Muscle of leg (tissue), 3 donors: ENCODE measurements at regions not wholly inside any gene's neighbourhood (a gene's known extent, or its start where the extent isn't known, plus 50 kb on each side); places are given as distances from the start of the nearest gene placed in this dataset.
"Not testable (repeated sequence)": the region's sequence is repeated elsewhere in the genome, so short reads cannot be mapped to it uniquely, and the experiment has no call there.

Source experiments
- DNase-seq: peaks from one replicate; pipeline ENCODE4 v3.0.0; 2013
- H3K27ac ChIP-seq: one replicate; pipeline ENCODE4 v1.5.1; 2013; ENCODE audit warnings: mild to moderate bottlenecking, low read length, control low read depth
- H3K27me3 ChIP-seq: one replicate; pipeline ENCODE4 v1.6.1; 2013; ENCODE audit warnings: low read length; ENCODE audit not compliant: control insufficient read depth, insufficient read depth
- H3K36me3 ChIP-seq: one replicate; pipeline ENCODE4 v1.6.1; 2013; ENCODE audit warnings: low read length; ENCODE audit not compliant: control insufficient read depth, insufficient read depth
- H3K4me1 ChIP-seq: one replicate; pipeline ENCODE4 v1.6.1; 2013; ENCODE audit warnings: low read length; ENCODE audit not compliant: control insufficient read depth, insufficient read depth
- H3K4me3 ChIP-seq: one replicate; pipeline ENCODE4 v1.5.1; 2013; ENCODE audit warnings: low read length, control low read depth
- H3K9me3 ChIP-seq: replicated peaks from 2 replicates; pipeline ENCODE4 v1.6.1; 2013; ENCODE audit warnings: low read depth, low read length; ENCODE audit not compliant: control insufficient read depth
- WGBS: methylation state at CpG from one replicate; pipeline ENCODE4 v1.1.5; 2013; ENCODE audit warnings: missing lambda C conversion rate; ENCODE audit not compliant: insufficient coverage; 5-methylcytosine and 5-hydroxymethylcytosine counted together

GRCh38 chr4:120568731-120569130, 353.8 kb downstream of the PRDM5 start:
- H3K9me3 ChIP-seq = no peaks in the 10 kb centered on the region
- no peaks in the 10 kb centered on the region for H3K4me1 ChIP-seq
- no peaks in the 10 kb centered on the region for H3K27me3 ChIP-seq
- H3K27ac ChIP-seq = no peak overlapping the region
- no CpG with 5 or more reads among the region's 2 CpGs for WGBS
- H3K36me3 ChIP-seq = no peaks in the 10 kb centered on the region
- H3K4me3 ChIP-seq = no peak overlapping the region
- DNase-seq = peak; percentile 9

- no peaks in the 10 kb centered on the region for H3K4me1 ChIP-seq
- H3K9me3 ChIP-seq = peaks cover 5% of the 10 kb centered on the region
- H3K27me3 ChIP-seq = no peaks in the 10 kb centered on the region
- DNase-seq = no peak
- H3K4me3 ChIP-seq = no peak overlapping the region
- H3K36me3 ChIP-seq = no peaks in the 10 kb centered on the region
- H3K27ac ChIP-seq = no peak overlapping the region
- WGBS = 100% methylated on average over 2 of the region's 2 CpGs
These were observed 360.9 kb downstream of the PRDM5 start for GRCh38 chr4:120561648-120562047.

- Histone ChIP-seq H3K4me3 (no peak overlapping the region), H3K4me1 (no peaks in the 10 kb centered on the region), H3K27ac (no peak overlapping the region), H3K9me3 (peaks cover 5% of the 10 kb centered on the region), H3K36me3 (no peaks in the 10 kb centered on the region), H3K27me3 (no peaks in the 10 kb centered on the region)
- whole genome bisulfite sequencing = no CpG with 5 or more reads among the region's 2 CpGs
- no peak for DNase-seq
These were observed 365.2 kb downstream of the PRDM5 start for GRCh38 chr4:120557372-120557771.

GRCh38 chr4:120555058-120555457, 367.5 kb downstream of the PRDM5 start:
- no peaks in the 10 kb centered on the region for H3K4me1 ChIP-seq
- no peak overlapping the region for H3K4me3 ChIP-seq
- DNase-seq = peak; percentile 15
- WGBS = no CpG with 5 or more reads among the region's 2 CpGs
- H3K9me3 ChIP-seq = no peaks in the 10 kb centered on the region
- no peak overlapping the region for H3K27ac ChIP-seq
- H3K36me3 ChIP-seq = no peaks in the 10 kb centered on the region
- H3K27me3 ChIP-seq = no peaks in the 10 kb centered on the region

GRCh38 chr4:120554086-120554485, 368.4 kb downstream of the PRDM5 start:
- Histone ChIP-seq H3K36me3 (no peaks in the 10 kb centered on the region), H3K9me3 (no peaks in the 10 kb centered on the region), H3K4me3 (no peak overlapping the region), H3K4me1 (no peaks in the 10 kb centered on the region), H3K27ac (no peak overlapping the region), H3K27me3 (no peaks in the 10 kb centered on the region)
- WGBS = 61% methylated on average over 2 of the region's 3 CpGs
- DNase-seq = no peak

GRCh38 chr4:120550624-120551220, 371.8 kb downstream of the PRDM5 start:
- not testable (repeated sequence) for H3K27ac ChIP-seq, DNase-seq, H3K4me3 ChIP-seq, H3K36me3 ChIP-seq, H3K27me3 ChIP-seq, H3K4me1 ChIP-seq, H3K9me3 ChIP-seq
- 89% methylated on average over 17 of the region's 30 CpGs for WGBS

GRCh38 chr4:120549011-120549570, 373.4 kb downstream of the PRDM5 start:
- Histone ChIP-seq H3K9me3 (no peaks in the 10 kb centered on the region), H3K27me3 (no peaks in the 10 kb centered on the region), H3K4me1 (no peaks in the 10 kb centered on the region), H3K36me3 (no peaks in the 10 kb centered on the region), H3K27ac (no peak overlapping the region), H3K4me3 (no peak overlapping the region)
- peak; percentile 54 for DNase-seq

- WGBS = no CpG with 5 or more reads among the region's 3 CpGs
- H3K9me3 ChIP-seq = no peaks in the 10 kb centered on the region
- H3K27me3 ChIP-seq = no peaks in the 10 kb centered on the region
- no peaks in the 10 kb centered on the region for H3K4me1 ChIP-seq
- no peaks in the 10 kb centered on the region for H3K36me3 ChIP-seq
- no peak for DNase-seq
- H3K27ac ChIP-seq = no peak overlapping the region
- no peak overlapping the region for H3K4me3 ChIP-seq
These were observed 377.1 kb downstream of the PRDM5 start for GRCh38 chr4:120545391-120545790.

GRCh38 chr4:120544838-120545237, 377.7 kb downstream of the PRDM5 start:
- Histone ChIP-seq H3K27me3 (no peaks in the 10 kb centered on the region), H3K4me3 (no peak overlapping the region), H3K4me1 (no peaks in the 10 kb centered on the region), H3K27ac (no peak overlapping the region), H3K36me3 (no peaks in the 10 kb centered on the region), H3K9me3 (no peaks in the 10 kb centered on the region)
- no peak for DNase-seq
- 78% methylated on average over 1 of the region's 3 CpGs for WGBS

- 100% methylated on average over 2 of the region's 5 CpGs for WGBS
- no peaks in the 10 kb centered on the region for H3K9me3 ChIP-seq
- no peak for DNase-seq
- H3K36me3 ChIP-seq = no peaks in the 10 kb centered on the region
- no peaks in the 10 kb centered on the region for H3K4me1 ChIP-seq
- no peak overlapping the region for H3K27ac ChIP-seq
- no peaks in the 10 kb centered on the region for H3K27me3 ChIP-seq
- H3K4me3 ChIP-seq = no peak overlapping the region
These were observed 381.9 kb downstream of the PRDM5 start for GRCh38 chr4:120540625-120541024.

GRCh38 chr4:120536884-120537283, 385.6 kb downstream of the PRDM5 start:
- DNase-seq = no peak
- Histone ChIP-seq H3K36me3 (no peaks in the 10 kb centered on the region), H3K27me3 (no peaks in the 10 kb centered on the region), H3K27ac (no peak overlapping the region), H3K4me3 (no peak overlapping the region), H3K4me1 (no peaks in the 10 kb centered on the region), H3K9me3 (no peaks in the 10 kb centered on the region)
- no CpG with 5 or more reads among the region's 4 CpGs for WGBS
